GM13977 (cell line): ENCODE measurements at regions not wholly inside any gene's neighbourhood (a gene's known extent, or its start where the extent isn't known, plus 50 kb on each side); places are given as distances from the start of the nearest gene placed in this dataset.

Experiments used
- DNase-seq: peaks from one replicate; pipeline ENCODE4 v3.0.0; 2012; ENCODE audit warnings: low spot score
- CTCF ChIP-seq: IDR thresholded peaks from 2 replicates; pipeline ENCODE4 v1.5.1; 2012; ENCODE audit warnings: mild to moderate bottlenecking, control low read depth; ENCODE audit not compliant: insufficient read depth; ENCODE audit errors: extremely low read depth, missing control alignments
- in situ Hi-C: fragments of 300-500 bp; cut with MboI; formaldehyde crosslinking; loops from one replicate; pipeline ENCODE4 v1.12.0; 2022; ENCODE audit warnings: low sequenced_read_pairs, low pct_unique_long_range_greater_than_20kb, mixed read lengths, inconsistent platforms; ENCODE audit not compliant: unreplicated experiment

GRCh38 chr3:150101016-150101415, 130.3 kb upstream of the PFN2 start:
- no peak for DNase-seq
- in situ Hi-C loops: no loop called here

GRCh38 chr3:150098621-150099020, 127.9 kb upstream of the PFN2 start:
- TF ChIP-seq CTCF: no peak
- in situ Hi-C loops: no loop called here
- DNase-seq: no peak

More at GRCh38 chr3:150101016-150101415, 130.3 kb upstream of the PFN2 start:
- no peak for TF ChIP-seq CTCF

- in situ Hi-C loops: no loop called here
- DNase-seq: no peak
- TF ChIP-seq CTCF: no peak
Observed at GRCh38 chr3:150097588-150097890, 126.8 kb upstream of the PFN2 start.

GRCh38 chr3:150096700-150097587, 126.2 kb upstream of the PFN2 start:
- no peak for DNase-seq
- in situ Hi-C loops: no loop called here
- TF ChIP-seq CTCF: no peak

GRCh38 chr3:150094150-150094933, 123.6 kb upstream of the PFN2 start:
- TF ChIP-seq CTCF: no peak
- in situ Hi-C loops: no loop called here
- DNase-seq: no peak

- in situ Hi-C loops: no loop called here
- no peak for DNase-seq
- TF ChIP-seq CTCF: no peak
Observed at GRCh38 chr3:150091626-150092025, 120.9 kb upstream of the PFN2 start.
